CD4-positive, alpha-beta T cell treated with Interleukin-10 for 1 hour (primary cell): ENCODE measurements at regions not wholly inside any gene's neighbourhood (a gene's known extent, or its start where the extent isn't known, plus 50 kb on each side); places are given as distances from the start of the nearest gene placed in this dataset.
A peak's percentile ranks its signal among the peaks of the same experiment; 100 is the strongest.

ENCODE experiments used
- DNase-seq: peaks from one replicate; pipeline ENCODE4 v3.0.0-alpha.2; 2020

DNA sequence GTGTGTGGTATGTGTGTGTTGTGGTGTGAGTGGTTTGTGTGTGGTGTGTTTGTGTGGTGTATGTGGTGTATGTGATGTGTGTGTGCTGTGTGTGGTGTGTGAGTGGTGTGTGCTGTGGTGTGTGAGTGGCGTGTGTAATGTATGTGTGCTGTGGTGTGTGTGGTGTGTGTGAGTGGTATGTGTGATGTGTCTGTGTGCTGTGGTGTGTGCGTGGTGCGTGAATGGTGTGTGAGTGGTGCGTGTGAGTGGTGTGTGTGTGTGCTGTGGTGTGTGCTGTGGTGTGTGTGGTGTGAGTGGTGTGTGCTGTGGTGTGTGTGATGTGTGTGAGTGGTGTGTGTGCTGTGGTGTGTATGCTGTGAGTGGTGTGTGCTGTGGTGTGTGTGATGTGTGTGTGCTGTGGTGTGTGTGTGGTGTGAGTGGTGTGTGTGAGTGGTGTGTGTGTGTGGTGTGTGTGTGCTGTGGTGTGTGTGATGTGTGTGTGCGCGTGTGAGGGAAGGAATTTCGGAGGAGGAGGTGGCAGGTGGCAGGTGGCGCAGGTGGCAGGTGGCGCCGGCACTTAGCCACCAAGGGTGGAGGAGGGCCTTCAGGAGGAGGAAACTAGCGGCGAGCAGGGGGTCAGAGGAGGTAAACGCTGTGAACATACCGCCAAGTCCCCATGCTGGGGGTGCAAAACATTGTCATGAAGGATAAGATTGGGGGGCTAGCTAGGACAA is 191.8 kb downstream of the MELK start:
- DNase-seq = no peak

DNA sequence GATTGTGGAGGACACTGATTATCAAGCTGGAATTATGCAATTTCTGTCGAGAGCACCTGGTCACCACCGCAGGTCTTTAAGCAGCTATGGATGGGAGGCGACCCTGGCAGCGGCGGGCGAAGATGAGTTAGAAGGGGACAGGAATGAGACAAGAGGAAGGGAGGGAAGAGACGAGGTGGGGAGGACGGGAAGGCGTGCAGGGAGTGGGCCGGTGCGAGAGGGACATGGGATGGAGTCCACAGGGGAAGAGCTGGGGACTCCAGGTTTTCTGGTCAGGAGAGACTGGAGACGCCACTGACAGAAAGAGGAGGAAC is 192.3 kb downstream of the MELK start:
- no peak for DNase-seq

DNA sequence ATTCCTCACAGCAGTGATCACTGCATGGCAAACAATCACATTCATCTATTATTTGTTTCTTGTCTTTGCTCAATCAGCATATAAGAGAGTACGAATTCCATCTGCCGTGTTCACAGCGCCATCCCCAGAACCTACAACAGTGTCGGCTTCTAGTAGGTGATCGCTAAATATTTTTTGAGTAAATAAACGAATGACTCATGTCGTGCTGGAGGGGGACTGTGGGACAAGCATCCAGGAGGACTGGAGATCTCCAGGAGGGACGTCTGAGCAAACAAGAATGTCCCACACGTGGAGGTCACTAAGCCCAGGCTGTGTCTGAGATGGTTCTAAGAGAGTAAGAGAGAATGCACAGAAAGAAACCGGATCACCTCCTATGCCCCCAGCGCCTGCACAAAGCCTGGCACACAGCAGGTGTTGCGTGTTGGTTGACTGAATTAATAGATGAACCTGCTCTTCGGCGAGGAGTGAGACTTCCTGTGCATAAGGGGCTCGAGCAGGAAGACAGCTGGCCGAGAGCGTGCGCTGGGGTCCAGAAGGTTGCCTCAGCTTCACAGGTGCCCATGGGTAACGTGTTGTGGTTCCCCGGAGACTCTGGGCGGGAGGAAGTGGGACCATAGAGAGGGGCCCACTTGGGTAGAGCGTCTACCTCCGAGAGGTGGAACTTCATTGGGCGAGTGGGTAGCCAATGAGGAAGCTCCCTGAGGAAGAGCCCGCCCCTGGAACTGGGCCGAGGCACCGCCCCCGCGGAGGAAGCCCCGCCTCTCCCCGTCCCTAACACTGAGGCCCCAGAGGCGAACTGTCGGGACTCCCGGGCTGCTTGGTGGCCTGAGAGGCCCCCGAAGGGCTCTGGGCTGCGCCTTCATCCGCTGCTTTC is 193.0 kb downstream of the MELK start:
- DNase-seq = peak; percentile 95

DNA sequence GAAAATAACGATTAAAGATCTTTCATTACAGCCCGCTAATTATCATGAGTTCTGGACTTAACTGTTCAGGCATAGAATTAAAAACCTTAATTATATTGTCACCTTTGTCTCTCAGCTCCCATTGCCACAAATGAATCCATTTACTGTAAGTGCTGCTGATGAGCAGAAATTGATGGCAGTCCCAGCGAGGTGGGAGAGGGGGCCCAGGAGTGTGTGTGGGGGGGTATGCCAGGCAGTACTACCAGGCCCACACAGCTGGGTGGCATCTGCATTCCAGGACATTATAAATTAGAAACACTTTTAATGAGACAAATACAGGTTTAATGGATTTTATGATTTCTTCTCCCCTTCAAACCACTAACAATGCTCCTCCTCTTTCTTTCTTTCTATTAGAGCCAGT is 196.0 kb downstream of the MELK start:
- DNase-seq = no peak

DNA sequence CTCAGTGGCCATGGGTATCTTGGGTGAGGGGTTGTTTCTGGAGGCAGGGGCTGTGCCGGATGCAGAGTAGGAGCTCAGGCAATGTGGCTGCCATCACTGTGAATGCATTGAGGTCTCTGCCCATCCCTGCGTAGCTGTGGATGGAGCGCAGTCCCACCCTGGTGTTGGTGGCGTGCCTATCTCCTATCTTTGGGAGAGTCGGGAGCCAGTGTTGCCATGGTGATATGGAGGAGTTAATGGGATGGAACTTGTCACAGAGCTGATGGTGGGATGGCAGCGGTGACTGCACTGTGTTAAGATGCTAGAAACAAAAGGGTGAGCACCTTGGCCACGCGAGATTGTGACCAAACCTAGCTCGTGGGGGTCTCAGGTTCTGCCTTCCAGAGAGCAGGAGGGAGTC is 197.3 kb downstream of the MELK start:
- no peak for DNase-seq

DNA sequence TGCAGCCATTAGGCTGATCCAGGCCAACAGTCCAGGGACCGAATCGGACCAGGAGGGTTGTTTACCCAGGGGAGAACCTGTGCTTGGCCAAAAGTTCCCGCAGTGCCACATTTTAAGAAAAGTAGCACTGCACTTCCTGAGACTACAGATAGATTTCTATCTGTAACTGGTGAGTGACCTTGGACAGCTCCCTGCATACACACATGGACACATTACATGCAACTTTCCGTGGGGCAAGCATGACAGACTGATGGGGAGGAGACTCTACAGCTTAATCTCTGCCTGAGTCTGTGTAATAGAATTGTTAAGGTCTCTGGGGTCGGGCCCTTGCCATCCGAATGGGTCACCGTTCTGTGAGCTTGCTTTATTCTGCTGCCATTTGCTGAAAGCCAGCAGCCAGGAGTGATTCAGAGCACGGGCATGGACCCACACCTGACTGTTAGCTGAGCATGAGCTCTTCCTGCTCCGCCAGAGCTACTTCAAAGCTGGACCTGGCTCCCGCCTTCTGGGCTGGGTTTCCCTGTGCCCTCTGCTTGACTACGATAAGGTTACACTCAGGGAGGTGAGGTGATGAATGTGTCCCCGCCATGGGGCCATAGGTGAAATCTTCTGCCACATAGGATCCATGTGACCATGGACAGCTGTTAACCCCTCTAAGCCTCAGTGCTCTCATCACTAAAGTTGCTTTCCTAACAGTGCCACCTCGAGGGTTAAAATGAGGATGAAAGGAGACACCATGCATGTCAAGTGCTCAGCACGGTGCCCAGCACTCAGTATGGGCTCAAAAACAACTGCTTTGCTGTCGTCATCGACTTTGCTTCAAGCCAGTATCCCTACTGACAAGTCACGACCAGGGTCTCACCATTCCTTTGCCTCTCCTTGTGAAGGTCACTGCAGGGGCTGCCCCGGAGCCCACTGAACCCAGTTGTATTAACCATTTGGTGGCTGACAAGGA is 200.0 kb downstream of the MELK start:
- DNase-seq = no peak

DNA sequence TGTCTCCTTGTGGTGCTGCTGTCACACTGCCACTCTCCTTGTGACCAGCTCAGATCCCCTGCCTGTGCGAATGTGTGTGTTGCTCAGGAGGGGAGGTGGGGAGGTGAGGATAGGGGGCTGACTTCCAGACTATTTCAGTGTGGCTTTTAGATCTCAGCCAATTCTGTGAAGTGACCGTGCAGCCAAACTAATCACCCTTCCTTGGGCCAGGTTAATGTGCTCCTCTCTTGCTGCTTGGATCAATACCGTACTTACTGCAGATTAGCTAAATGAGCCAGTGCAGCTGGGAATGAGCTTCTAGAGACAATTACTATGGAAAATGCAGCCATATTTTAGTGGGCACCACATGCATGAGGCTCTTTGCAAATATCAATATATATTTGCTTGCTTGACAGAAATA is 206.0 kb downstream of the MELK start:
- no peak for DNase-seq

DNA sequence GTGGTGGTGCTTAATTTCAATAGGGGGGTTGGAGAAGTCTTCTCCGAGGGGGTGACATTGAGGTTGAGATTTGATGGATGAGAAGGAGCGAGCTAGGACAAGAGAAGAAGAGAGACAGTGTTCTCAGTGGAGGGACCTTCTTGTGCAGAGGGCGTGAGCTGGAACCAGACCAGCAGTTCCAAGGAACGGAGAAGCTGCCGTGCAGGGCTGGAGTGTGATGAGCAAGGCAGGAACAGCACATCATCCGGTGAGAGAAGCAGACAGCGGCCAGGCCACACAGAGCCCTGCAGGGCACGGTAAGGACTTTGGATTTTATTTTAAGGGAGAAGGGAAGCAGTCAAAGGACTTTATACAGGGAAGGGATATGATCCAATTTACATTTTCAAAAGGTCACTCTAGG is 206.9 kb downstream of the MELK start:
- DNase-seq = no peak

DNA sequence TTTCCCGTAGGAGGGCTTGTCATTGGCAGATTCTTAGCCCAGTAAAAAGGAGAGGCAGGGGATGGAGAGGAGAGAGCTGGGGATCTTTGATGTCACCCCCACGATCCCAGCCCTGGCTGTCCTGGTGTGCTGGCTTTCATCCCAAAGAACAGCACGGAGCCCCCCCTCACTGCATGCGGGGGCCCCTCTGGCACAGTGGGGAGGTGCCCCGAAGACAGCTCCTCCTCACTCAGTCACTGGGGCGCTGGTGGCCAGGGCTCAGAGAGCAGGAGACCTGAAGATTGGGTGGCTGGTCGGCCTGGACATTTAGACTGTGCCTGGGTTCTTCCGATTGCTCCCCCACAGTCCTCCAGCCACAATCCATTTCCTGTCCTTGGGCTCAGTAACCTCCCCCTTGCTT is 207.5 kb downstream of the MELK start:
- DNase-seq = no peak

DNA sequence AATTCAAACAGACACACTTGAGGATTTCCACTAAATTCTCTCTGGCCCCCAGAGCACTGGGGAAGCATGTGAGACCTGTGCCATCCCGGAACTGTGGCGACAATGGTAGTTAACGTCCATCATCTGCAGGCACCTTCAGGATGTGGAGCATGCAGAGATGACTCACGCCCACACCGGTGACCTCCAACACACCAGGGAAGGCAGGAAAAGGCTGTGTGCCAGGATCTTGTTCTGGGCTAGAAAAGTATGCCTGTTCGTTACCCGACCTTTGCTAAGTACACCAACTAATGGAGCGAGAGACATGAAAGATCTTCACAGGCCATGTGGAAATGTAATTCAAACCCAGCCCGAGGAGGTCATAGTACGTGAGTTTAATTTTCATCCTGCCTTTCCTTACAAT is 208.8 kb downstream of the MELK start:
- no peak for DNase-seq
